Left kidney (tissue), 1 donor: ENCODE measurements at regions not wholly inside any gene's neighbourhood (a gene's known extent, or its start where the extent isn't known, plus 50 kb on each side); places are given as distances from the start of the nearest gene placed in this dataset.

Experiments used
- DNase-seq: peaks from one replicate; pipeline ENCODE4 v3.0.0-alpha.2; 2013

DNA sequence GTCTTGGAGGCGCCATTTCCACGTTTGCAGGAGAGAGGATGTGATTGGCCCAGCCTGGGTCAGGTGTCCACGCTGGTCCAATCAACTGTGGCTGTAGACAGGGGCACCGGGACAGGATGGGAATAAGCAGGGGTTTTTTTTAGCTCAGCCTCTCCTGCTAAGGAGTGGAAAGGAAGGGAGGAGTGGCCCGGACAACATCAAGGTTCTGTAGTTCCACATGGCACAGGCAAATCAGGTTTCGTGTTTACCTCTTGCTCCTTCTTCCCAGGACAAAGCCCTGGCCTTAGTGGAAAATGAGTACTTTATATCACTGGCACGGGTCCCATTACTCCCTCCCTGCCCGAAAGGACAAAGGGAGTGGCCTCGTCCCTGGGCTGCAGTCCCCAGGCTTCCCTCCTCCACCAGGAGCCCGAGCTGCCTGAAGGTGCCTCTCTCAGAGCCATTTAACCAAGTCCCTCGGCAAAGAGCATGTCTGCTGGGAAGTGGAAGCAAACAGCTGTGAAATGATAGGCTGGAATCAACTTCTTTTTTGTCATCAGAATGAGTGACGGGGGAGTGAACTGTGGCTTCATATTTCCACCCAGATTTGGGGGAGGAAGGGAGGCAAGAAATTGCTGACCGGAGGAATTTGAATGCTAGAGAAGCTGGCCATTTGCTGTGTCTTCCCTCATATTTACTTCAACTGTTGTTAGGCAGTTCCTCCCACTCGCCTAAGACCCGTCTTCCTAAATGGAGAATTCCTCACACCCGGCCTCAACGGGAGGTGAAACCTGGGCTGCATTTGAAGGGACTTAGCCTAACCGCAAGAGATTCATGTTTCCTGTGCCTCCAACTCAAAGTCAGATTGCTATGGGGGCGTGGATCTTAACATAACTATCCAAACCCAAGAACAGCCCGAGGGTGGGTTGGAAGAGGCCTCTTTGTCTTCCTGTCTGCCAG lies 84.9 kb upstream of the SLC44A3 start:
- peak; percentile 72 for DNase-seq

DNA sequence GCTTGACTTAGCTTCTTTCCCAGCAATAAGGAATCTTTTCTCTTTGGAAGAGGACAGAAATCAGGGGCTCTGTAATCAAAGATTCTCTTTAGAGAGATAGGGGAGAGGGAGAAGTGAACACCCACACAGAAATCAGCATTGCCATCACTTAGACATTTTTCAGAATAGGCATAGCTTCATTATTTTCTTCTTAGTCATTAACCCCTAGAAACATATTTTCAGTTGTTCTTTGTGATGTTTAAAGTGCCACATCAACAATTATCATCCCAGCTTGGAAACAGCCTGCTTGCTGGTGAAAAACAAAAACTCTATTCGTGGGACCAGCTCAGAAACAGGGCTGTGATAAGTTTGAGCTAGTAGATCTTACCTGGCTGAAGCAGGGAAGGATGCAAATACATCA lies 88.3 kb upstream of the SLC44A3 start:
- DNase-seq: no peak

DNA sequence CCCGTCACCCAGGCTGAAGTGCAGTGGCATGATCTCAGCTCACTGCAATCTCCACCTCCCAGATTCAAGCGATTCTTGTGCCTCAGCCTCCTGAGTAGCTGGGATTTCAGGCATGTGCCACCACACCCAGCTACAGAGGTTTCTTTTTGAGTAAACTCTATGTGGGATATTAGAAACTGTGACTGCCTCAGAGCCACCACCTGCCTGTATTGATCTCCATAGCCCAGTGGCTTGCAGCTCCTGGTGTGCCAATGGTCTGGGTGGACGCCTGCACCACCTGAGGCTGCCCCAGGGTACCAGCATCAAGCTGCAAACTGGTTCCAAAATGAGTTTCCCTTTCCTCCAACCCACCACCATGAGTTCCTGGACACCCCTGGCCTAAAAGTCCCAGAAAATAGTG lies 89.7 kb upstream of the SLC44A3 start:
- no peak for DNase-seq

DNA sequence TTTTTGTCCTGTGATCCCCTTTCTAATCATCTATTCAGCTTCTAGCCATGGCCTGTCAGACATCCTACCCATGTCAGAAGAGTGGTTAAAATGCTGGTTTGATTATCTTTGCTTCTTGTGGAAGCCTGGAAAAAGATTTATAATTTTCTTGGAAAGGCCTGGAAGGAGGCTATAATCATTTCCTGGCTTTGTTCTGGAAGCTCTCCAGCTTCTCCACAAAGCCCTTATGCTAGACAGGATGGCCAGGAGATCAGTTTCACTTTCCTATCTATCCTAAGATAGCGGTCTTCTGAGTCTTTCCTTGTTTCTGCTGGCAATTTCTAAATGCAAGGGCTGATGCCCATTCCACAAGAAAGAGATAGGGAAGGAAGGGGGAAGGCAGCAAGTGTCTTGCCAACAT lies 90.9 kb upstream of the SLC44A3 start:
- DNase-seq: no peak

DNA sequence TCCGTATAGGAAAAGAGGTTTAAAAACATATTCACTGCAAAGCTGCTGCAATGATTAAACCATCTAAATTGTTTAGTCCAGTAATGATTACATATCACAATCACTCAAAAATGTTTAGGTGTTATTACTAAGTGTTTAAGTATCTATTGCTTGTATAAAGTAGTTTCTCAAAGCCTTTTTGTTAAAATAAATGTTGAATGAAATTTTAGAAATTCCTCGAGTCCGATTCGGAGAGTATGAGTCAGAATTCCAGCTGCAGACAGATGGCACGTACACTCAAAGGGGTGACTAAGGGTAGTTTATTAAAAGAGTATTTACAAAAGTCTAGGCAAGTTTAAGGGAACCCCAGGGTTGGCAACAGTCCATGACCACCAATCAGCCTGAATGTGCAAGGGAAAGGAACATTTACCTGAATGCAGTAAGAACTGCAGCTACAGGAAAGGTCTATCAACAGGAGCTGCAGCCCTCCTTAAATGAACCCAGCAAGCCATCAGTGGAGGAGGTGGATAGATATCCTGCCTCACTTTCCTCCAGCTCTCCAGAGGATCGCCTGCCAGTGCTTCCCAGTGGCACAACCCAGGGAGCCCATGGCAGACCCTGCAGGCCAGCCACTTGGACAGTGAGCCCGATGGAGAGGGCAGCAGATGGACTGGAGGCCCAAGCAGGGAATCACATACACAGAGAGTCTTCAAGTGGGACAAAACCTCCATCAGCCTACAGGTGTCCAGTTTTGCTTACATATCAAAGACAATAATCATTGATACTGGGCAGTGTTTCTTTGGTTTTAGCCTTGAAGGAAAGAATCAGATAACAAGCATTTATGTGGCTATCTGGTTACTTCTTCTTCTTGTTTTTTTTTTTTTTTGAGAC lies 92.1 kb upstream of the SLC44A3 start:
- DNase-seq: no peak

DNA sequence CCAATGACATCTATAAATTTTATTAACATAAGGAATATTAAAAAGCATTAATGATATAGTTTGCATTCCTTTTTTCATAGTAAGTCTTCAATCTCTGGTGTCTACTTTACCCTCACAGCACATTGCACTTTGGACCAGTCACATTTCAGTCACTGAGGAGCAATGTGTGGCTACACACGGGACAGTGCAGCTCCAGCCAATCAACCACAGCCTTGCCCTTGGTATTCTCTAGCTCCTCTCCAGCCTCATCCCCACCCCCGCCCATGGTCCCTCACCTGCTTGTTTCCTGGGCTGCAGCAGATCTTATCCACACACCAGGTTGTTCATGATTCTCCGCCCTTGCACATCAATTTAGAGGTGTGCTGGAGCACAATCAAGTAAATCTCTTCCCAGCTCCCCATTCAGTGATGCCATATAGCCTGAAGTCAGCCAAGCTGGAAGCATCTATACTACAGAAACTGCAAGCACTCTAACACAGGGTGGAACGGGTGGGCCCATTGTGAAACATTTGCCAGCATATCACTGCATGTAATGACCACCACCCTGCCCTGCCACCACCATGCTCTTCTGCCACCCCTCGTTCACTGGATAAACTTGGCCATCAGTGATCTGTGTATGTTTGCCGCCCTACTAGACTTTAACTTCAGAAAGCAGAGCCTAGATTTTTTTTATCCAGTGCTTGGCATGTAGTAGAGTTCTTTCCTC lies 93.0 kb upstream of the SLC44A3 start:
- no peak for DNase-seq

DNA sequence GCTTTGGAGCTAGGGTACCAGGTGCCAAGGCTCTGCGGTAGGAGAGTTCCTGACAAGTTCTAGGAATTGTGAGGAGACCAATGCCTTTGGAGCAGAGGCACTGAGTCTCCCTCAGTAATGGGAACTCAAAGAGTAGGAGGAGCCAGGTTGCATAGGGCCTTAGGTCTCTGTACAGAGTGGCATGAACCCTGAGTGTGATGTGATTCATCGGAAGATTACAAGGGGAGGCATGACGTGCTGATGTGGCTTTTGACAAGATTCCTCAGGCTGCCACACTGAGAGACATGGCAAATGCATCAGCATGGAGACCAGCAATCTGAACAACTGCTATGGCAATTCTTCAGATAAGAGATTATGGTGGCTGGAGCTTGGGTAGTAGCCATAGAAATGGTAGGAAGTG lies 94.6 kb upstream of the SLC44A3 start:
- no peak for DNase-seq

DNA sequence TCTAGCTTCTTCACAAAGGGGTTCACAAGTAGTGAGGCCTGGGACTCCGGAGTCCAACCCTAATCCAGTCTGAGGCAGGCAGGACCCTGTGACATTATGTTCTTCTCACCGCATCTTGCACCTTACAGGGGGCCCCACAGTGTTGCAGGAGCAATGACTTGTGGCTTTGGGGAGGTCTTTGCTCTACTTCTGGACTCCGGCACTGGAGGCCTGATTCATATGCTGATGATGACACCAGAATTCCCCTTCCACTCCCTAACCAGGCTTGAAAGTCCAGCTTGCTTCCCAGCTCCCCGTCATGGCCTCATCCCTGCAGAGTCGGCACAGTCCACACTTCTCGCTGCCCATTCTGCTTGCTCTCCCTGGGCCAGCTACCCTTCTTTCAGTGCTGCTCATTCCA lies 96.3 kb upstream of the SLC44A3 start:
- DNase-seq: no peak

DNA sequence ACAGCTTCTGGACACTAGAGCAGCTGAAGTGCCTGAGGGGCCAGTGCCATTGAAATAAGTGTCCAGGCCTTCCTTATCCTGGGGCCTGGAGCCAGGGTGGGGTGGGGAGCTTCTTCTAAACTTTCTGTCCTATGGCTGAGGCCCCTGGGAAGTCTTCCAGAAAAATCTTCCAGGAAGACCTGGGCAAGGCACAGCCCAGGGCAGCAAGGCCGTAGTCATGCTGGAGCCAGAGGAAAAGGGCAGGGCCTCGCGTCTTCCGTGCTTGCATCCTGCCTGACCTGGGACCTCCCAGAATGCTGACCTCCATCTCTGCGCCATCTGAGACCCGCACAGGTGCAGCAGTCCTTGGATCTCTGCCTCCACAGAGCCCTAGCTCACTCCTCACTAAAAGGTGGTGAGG lies 96.7 kb upstream of the SLC44A3 start:
- DNase-seq: no peak

DNA sequence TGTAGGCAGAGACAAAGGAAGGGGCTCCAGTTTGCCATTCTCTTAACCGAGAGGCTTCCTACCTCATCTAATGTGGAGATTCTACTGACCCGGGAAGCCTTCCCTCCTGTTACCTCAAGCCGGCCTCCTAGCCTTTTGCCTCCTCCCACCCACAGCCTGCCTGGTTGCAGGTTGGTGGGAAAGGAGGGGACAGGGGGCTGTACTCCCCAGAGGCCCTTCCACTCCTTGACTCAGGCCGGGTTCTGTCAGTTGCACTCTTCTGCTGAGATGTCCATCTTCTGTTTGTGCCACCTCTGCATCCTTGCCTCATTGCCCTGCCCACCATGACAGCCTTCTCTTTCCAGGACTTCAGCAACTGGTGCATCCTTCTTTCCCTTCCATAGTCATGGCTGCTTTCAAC lies 98.0 kb upstream of the SLC44A3 start:
- DNase-seq: no peak

DNA sequence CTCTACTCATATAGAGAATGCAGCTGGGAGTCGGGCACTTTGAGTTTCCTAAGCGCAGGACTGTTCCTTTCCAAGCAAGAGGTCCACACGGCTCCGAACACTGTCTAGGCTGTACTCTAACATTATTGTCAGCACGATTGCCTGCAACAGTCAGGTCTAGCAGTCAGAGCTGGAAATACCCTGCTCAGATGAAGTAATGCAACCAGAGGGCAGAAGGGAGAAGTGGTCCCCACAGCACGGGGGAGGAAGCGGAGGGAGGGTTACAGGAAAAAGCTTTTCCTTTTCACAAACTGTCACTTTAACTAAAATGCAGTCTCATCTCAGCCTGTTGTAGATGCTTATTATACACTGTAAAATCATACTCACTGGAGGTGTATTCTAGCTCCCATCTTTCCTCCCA lies 98.9 kb upstream of the SLC44A3 start:
- DNase-seq: no peak

DNA sequence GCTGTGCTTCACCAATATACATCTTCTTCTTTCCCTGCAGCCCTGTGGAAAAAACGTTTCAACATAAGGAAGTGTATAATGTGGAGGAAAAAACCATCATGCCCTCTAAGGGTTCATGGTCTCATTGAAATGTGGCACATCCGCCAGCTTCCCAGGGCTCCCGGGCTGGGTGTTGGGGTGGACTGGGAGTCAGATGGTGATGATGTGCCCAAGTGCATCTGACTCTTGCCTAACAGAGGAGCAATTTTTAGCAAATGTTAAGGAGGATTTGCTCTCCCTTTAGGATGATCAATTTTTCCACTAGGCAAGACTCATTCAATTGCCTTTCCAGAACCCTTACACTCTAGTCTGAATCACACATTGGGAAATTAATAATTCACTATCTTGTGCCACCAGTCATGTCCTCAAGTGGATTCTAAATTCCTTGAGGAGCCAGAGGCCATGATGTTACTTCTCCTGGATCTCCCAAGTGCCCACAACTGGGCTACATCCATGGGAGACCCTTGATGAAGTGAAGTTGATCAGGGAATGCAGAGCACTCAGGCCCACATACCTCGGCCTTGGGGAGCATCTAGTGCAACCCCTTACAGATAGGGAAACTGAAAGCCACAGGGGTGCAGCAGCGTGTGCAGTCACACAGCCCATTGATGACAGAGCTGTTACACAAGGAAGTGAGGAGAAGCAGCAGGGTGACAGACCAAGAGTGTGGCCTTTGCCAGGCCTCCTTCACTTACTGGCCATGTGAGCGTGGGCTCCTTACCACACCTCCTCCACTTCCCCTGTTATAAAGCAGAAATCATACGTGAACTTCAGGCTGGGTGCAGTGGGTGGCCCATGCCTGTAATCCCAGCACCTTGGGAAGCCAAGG lies 100.0 kb upstream of the SLC44A3 start:
- no peak for DNase-seq

DNA sequence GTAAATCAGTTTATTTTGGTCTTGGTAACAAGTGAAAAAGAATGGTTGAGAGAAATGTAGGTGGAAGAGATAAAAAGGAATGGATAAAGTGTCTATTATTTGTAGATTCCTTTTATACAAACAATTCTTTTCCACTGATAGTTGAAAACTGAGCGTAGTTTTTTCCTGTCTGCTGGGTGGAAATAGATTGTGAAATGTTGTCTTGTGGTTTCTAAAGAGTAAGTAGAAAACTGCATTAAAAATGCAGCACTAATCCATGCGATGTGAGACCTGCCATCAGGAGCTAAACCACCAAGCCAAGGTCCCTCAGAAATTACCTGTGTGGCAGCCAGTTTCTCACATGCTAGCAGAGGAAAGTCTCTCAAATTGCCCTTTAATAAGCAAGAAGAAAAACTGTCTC lies 103.2 kb upstream of the SLC44A3 start:
- no peak for DNase-seq

DNA sequence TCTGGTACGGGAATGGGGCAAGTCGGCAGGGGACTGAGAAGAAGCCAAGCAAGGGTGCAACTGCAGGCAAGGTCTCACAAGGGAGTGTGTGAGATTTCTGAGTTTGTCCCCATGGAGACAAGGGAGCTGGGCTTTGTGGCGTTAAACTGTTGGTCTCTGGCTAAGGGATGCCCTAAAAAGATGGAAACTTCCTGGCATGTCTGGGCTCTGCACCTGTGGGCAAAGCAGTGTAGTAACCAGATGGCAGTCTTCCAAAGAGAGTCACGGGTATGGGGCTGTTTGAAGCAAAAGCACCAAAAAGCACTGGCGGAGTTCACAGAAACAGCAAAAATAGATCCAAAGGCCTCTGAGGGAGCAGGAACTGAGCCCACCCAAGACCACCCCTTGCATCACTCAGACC lies 104.8 kb upstream of the SLC44A3 start:
- DNase-seq: no peak

DNA sequence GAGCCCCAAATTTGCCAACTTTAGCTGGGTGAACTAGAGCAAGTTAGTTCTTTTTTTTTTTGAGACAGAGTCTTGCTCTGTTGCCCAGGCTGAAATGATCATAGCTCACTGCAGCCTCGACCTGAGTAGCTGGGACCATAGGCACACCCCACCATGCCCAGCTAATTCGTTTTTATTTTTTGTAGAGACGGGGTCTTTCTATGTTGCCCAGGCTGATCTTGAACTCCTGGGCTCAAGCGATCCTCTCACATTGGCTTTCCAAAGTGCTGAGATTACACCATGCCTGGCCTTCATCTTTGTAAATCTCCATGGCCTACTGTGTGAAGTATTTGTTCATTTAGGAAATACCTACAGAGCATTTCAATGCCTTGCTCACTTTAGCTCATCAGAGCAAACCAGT lies 105.6 kb upstream of the SLC44A3 start:
- DNase-seq: no peak

DNA sequence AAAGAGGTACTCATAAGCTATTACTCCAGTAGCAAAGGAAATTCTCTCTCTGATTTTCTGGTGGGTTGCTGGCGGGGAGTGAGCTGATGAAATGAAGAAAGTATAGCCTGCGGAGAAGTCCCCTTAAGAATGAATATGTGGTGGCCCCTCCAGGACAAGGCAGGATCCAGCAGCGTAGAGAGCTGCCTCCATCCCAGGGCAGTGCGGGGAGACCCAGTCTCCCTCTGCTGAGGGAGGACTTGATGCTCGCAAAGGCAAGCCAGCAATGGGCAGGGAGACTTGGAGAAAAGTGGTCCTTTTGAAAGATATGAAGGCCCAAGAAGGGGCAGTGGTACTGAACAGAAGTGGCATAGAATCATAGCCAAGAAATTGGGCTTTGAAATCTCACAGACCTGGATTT lies 106.0 kb upstream of the SLC44A3 start:
- DNase-seq: no peak

DNA sequence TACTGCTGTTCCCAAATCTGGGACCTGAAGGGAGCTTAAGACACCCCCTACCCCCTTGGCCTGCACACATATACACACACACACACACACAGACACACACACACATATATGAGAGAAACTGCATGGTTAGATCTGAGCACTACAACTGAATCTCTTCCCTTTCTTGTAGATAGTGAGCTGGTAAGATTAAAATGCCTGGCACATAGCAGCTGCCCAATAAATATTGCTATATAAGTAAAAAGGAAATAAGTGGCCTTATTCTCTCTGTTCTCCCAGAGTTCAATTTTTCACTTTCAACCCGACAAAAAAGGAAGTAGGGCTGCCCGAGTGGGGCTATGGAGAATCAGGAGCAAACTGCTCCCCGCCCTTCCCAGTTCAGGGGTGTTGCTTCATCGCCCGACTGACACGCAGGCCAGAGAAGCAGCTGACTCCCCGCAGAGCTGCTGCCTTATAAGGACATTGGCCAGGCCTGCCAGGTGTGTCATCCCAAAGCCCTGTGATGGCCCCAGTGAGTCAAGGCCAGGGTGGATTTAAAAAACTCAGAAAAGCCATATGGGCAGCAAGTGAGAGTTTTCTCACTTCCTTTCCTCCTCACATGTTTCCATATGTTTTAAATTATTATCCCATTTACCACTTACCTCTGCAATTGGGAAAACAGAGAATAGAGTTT lies 106.5 kb upstream of the SLC44A3 start:
- DNase-seq: no peak

DNA sequence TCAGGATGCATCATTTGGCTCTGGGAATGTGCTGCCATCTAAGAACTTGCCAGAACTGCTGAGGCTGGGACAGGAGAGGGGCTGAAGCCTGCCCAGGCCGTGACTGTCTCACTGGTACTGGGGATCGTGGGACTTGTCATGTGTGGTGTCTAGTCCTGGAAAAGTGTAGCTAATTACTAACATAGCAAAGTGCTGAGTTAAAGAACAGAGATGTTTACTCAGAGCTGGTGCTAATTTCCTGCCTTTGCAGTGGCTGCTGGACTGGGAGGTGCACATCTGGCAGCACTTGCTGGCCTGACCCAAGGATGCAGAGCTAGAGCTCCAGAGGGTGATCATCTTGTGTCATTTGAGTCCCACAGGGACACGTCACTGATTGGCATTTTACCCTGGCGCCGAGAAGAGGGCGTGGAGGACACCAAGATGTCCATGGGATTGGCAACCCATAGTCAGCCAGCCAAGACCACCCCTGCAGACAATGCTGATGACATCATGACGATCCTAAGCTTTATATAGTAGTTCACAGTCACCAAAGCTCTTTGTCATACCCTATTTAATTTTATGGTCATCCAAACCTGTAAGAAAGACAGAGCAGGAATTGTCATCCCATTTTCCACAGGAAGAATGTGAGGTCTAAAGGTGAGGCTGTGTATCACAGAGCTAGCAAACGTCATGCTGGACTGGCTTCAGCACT lies 110.1 kb upstream of the SLC44A3 start:
- no peak for DNase-seq

DNA sequence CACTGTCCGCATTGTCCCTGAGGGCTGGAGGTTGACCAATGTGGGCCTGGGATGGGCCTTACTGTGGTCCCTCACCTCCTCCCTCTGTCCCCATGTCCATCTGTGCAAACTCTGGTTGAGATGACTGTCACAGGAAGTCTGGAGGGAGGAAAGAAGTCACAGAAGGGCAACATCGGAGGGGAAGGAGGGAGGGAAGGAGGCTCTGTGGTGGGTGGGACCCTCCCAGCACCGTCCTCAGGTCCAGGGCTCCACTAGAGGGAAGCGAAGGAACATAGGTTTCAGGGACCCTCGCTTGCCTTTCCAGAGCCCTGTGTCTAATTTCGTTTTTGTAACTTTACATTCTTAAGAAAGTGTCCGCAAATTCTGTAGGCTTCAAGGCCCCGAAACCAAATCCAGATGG lies 111.3 kb upstream of the SLC44A3 start:
- DNase-seq: no peak

DNA sequence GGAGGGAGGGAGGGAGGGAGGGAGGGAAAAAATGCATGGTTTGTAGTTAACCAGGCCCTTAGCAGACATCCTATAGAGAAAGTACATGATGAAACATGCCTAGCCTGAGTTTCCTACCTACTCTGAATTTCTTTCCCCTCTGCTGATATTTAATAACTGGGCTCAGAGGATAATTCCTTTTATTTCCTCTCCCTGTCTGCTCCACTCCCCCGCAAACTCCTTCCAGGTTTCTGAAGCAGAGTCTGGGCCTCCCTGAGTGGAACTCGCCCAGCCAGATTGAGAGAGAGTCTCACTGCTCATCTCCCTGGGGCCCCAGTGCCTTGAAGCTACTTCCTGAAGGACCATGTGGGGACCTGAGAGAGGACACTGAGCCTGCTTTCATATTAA lies 111.9 kb upstream of the SLC44A3 start:
- no peak for DNase-seq
